GM18873 (cell line): ENCODE measurements at regions not wholly inside any gene's neighbourhood (a gene's known extent, or its start where the extent isn't known, plus 50 kb on each side); places are given as distances from the start of the nearest gene placed in this dataset.
"Not testable (repeated sequence)": the region's sequence is repeated elsewhere in the genome, so short reads cannot be mapped to it uniquely, and the experiment has no call there.

Source experiments
- ATAC-seq: cut with Tn5 transposase; IDR thresholded peaks from one replicate; pipeline ENCODE4 v1.9.1; 2021; ENCODE audit warnings: mild to moderate bottlenecking, moderate library complexity, moderate number of reproducible peaks; ENCODE audit not compliant: unreplicated experiment, low FRiP score

DNA sequence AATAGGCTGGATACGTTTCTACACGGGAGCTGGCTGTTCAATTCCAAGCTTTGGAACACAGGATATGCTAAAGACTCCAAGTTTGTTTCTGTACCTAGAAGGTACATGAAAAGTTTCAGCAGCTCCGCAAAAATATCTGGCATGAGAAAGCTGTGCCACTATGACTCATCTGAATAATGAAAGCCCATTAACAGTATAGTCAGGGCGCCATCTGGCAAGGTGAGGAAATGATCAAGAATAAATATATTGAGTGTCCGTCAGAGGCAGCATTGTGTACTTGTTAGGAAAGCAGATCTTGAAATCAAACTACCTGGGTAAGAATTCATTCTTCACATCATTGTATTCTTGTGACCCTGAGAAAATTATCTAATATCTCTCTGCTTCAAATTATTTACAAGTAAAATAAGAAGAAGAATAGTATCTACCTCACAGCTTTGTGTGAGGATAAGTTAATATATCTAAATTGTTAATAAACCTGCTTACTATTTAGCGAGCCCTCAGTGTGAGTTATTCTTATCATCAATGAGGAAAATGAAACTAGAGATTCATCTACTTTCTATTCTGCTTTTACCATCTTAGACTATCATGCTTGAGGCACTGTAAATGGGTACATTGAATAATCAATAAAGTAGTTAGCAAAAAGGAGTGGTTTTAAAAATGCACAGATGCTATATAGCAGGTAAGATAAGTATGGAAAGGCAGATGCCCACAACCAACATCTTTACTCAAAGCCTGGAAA is 53.5 kb downstream of the FSCB start:
- ATAC-seq = no peak

DNA sequence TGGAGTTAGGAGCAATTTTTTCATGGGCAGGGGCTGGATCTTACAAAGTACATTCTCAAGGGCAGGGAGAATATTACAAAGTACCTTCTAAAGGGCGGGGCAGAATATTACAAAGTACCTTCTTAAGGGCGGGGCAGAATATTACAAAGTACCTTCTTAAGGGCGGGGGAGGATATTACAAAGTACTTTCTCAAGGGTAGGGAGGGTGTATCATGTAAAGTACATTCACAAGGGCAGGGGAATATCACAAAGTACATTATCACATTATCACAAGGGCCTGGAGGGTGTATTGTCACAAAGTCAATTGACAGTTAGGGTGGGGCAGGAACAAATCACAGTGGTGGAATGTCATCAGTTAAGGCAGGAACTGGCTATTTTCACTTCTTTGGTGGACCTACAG is 56.9 kb downstream of the FSCB start:
- not testable (repeated sequence) for ATAC-seq

DNA sequence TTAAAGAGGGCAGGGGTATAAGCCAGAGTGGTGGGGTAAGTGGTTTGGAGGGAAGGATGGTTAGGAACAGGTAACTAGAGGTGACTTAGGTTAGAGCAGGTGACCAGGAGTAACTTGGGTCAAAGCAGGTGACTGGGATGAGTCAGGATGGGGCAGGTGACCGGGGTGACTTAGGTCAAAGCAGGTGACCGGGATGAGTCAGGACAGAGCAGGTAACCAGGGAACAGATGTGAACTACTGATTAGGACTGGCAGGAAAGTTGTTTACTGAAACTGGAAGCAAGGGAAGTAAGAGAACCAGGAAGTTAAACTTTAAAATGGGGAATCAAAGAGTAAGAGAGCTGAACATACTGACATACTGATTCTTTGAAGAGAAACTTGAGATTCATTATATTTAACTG is 57.4 kb downstream of the FSCB start:
- no peak for ATAC-seq

DNA sequence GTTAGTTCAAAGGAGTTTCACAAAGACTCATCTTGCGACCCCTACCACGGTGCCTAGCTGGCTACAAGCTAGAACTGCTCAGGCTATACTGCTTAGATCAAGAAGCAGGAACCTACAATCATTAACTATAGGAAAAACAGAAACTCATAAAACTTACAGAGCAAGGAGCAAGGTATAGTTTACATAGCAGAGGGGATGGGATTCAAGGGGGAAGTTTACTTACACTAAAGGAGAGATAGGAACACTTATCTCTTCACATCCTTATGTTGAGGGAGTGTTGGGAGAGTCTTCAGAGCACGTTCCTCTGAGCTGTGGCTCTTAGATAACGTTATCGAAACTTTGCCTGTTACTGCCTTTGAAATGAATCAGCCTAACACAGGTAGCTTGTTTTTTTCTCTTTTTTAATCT is 58.1 kb downstream of the FSCB start:
- ATAC-seq = no peak

DNA sequence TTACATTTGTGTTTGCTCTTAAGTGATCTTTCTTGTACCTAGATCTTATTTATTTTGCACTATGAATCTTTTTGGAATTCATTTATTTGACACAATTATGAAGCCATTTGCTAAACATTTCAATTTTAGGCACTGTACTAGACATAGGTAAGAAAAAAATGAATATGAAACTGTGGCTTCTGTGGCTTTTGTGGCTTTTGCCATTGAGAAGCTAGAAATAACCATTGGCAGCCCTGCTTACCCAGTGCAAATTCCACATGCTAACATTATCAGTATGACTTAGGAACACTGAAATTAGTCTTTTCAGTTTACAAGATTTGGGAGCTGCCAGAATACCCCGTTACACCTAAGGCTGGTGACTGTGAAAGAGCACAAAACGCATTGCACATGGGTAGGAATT is 60.1 kb downstream of the FSCB start:
- ATAC-seq = no peak

DNA sequence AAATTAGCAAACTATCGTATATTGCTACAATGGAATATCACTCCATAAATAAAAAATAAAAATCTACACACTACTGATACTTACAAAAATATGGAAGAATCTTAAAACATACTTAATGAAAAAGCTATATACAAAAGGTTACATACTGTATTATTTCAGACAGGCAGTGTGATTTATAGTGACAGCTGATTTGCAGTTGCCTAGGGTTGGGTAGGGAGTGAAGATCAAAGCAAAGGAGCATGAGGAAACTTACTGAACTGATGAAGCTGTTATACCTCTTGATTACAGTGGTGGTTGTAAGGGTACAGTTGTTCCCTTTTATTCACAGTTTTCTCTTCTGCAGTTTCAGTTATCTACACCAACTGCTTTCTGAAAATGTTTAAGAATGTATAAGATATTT is 62.6 kb downstream of the FSCB start:
- ATAC-seq = no peak

DNA sequence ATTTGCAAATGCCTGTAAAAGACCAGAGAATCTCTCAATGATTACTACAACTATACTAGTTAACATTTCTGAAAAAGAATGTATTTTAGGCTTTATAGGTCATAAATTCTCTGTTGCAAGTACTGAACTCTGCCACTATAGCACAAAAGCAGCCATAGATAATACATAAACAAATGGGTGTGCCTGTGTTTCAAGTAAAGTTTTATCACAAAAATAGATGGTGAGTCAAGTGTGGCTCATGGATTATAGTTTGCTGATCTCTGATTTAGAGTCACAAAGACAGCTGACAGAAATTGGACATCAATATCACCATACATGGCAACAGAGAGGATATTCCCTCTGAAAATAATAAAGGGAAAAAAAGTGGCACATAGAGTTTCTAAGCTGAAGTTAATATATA is 68.1 kb downstream of the FSCB start:
- no peak for ATAC-seq

DNA sequence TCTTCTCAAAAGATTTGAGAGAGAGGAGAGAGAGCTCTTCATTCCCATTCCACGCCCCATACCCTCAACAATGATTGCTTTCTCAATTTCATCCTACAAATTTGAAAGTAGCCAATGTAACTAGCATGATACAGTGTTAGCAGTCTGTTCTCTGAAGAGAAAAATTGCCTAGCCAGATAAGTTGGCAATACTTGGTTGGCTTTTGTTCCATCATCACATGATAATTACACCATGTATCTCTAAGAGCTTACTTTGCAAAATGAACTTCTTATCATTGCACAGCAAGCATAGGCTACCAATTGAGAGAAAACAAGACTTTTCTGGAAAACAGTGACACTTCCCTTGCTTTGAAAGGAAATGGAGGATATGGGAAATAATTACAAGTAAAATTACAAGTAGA is 68.9 kb downstream of the FSCB start:
- no peak for ATAC-seq

DNA sequence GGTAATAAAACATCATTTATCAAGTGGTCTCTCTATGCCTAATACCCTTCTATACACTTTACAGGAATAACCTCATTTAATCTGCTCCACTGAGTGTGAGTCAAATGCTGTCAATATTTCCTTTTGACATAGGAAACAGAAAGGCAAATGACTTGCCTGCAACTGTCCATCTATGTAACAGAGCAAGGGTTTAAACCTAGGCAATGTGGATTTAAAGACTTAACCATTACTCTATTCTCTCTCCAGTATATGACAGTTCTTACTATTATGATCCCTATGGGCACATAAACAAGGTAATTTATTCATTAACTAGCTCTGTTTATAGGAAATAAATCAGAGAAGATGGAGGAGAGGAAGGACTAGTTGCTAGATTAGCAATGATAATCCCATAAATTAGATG is 70.6 kb downstream of the FSCB start:
- no peak for ATAC-seq

DNA sequence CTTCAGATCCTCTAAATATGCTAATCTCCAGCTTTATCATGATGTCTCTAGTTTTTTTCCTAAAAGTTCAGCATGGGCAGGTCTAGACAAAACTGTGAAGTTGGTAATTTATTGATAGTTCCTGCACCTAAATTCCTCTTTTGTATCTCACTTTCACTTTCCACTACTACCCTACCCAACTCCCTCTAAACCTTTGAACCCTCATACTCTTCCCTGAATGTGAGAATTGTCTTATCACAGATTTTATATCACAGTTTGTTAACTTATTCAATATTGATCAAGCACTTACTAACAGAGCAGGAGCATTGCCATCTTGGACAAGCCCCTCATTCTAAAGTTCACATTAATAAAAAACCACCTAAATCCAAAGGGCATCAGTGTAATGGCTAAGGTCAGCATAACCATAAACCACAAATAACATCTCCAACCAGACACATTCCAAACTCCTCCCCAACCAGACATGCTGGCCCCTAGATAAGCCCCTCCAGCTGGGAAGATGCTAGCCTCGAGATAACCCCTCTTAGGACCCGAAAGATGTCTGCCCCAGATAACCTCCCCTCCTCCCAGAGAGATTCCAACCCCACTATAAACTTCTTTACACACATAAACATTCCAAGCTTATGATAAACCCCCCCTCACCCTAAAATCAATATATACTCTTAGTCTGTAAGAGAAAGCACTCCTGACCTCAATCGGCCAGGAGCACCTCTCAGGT is 78.7 kb downstream of the FSCB start:
- no peak for ATAC-seq

DNA sequence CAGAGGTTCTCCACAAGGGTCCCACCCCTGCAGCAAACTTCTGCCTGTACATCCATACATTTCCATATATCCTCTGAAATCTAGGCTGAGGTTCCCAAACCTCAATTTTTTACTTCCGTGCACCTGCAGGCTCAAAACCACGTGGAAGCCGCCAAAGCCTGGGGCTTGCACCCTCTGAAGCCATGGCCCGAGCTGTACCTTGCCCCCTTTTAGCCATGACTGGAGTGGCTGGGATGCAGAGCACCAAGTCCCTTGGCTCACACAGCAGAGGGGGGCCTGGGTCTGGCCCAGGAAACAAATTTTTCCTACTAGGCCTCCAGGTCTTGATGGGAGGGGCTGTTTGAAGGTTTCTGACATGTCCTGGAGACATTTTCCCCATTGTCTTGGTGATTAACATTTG is 84.4 kb downstream of the FSCB start:
- no peak for ATAC-seq

DNA sequence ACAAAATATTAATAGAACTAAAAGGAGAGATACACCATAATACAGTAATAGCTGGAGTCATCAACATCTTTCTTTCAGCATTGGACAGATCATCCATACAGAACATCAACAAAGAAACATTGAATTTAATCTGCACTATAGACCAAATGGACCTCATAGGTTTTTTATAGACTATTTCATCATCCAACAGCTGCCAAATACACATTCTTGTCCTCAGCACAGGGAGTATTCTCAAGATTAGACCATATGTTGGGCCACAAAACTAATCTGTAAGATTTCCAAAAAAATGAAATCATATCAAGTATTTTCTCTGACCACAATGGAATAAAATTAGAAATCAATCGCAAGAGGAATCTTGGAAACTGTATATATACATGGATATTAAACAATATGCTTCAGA is 86.9 kb downstream of the FSCB start:
- no peak for ATAC-seq

DNA sequence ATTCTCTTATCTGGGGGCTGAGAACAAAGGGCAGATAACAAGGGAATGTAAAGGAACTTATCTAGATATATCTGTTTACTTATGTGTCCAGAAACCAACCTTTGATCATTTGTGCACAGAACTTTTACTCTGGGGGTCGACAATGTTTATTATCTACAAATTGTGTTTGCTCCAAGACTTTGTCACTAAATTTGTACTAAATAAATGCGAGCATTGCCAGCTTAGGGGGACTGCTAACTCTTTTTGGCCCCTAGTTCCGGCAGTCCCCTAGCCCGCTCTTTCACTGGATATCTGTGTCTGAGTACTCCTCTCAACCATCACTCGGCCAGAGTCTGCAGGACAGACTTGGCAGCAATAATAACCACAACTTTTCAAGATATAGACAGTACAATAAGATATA is 88.2 kb downstream of the FSCB start:
- no peak for ATAC-seq

DNA sequence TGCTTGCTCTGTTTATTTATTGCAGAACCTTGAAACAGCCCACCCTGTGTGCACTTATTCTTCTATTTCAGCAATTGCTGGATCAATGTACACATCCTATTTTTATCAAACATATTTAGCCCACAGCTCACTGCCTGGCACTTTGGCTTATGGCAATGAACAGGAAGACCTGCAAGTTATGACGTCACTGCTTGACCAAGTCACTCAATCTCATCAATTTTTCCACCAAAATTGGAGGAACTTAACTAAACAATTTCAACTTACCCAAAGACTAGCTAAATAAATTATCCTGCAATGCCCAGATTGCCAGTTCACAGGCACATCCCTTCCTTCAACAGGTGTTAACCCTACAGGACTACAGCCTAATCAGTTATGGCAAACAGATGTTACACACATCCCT is 89.3 kb downstream of the FSCB start:
- ATAC-seq = no peak

DNA sequence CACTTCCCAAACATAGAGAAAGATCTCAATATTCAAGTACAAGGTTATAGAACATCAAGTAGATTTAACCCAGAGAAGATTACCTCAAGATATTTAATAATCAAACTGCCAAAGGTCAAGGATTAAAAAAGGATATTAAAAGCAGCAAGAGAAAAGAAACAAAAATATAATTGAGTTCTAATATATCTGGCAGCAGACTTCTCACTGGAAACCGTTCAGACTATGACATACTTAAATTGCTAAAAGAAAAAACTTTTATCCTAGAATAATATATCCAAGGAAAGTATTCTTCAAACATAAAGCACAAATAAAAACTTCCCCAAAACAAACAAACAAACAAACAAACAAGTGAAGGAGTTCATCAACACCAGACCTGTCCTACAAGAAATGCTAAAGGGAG is 92.4 kb downstream of the FSCB start:
- ATAC-seq = no peak

DNA sequence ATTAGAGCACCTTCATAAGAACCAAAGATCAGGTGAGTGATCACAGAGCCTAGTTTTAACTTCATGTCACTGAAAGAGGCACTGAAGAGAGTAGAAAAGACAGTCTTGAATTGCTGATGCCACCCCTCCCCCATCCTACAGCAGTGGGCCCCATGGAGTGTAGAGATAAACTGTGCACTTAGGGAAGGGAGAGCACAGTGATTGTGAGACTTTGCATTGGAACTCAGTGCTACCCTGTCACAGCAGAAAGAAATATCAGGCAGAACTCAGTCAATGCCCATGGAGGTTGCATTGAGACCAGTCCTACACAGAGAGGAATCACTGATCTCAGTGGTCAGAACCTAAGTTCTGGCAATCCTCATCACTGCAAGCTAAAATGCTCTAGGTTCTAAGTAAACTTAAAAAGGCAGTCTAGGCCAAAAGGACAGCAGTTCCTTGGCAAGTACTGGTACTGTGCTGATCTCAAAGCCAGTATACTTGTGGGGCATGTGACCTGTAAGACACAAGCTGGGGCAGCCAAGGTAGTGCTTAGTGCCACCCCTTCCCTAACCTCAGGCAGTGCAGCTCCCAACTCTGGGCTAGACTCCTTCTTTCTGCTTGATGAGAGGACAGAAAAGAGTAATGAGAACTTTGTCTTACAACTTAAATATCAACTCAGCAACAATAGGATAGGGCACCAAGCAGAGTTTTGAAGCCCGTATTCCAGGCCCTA is 94.1 kb downstream of the FSCB start:
- ATAC-seq = no peak

DNA sequence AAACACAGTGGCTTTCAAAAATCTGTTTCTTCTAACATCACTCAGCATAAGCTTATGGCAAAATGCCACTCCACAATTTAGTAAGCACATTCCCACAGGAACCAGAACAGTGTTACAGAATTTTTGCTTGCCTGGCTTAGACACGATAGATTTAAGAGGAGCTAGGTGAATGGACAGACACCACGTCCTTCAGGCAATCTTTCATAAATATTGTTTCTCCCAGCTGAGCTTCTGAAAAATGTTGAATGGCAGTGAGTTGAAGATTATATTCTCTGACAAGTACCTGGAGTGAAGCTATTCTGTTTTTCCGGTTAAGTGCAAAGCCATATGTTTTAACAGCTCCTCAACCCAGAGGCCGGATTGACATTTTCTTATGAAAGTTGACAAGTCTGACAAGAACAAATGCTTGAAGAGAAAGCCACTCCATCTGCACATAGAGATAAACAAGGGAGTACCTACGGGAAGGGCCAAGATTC is 102.0 kb downstream of the FSCB start:
- no peak for ATAC-seq

DNA sequence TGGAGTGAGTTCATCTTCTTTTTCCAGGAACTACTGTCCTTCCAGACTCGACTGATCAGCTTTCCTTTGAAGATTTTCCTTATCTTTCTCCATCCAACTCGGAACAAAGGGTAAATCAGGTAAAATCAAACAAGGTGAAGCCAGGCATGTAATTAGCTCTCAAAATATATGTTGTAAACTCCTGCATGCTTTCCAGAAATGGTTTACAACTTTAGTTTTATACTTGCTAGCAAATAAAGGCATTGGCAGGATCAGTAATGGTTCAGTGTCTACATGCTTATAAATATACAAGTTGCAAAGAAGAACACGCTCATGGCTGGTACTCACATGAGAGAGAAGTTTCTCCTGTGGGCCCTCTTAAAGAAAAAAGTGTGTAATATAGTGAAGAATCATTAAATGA is 102.5 kb downstream of the FSCB start:
- ATAC-seq = no peak

DNA sequence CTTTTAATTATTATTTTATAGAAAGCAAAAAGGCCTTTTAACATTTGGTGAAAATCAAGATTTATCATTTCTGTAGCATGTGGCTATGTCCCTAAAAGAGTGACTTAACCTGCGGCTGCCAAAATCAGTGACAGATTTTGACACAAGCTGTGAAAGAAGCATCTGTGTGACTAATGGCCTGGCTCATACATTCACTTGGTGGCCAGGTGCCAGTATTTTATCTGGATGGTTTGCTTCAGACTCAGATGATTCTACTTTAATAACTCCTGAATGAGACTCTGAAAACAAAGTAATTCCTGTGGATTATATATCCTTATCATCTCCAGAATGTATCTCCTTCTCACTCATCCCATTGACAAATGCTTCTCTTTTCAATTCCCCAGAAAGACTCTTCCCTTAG is 103.0 kb downstream of the FSCB start:
- no peak for ATAC-seq

DNA sequence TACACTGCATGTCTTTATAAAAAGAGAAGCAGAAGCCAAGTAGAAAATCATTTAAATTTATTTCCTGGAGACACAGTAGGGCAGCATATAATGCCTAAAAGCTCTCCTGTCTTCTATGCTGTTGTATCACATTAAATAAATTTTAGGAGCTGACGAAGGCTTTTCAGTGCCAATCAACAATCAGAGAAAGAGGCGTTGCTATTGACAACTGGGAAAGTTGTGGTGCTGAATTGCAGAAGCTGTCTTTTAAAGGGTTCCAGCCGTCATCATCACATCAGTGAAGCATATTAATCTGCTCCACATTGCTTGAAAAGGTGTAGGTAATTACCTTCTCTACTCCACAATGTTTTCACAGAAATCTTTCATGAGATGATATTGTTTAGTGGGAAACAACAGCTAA is 103.9 kb downstream of the FSCB start:
- no peak for ATAC-seq

DNA sequence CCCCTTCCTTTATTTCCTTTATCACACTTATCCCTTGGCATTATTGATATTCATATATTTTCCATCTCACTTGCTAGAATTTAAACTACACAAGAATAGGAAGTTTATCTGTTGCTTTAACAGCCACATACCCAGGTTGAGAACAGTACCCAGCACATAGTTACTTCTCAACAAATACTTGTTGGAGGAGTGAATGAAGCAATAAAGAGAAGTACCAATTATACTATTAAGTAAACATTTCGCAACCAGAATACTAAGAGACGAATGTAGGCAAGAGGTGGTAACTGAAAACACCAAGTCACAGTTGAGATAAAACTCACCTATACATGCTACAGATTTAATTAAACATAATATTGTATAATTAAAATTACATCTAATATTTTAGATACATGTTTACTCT is 110.9 kb downstream of the FSCB start:
- no peak for ATAC-seq

DNA sequence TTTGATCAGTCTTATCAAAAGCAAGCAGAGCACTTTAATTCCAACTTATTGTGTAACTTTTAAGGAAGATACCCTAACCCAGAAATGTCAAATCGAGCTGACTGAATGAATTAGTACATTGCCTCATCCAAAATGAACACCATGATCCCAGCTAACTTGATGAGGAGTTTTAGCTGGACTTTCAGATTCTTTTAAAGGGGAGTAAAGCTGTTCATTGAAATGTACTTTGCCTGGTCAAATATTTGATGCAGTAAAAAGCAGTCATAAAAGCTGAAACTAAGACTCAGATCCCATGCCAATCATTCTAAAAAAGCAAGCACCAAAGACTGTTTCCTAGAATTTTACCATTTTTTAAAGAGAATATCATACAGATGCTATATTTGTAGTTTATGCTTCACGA is 114.1 kb downstream of the FSCB start:
- ATAC-seq = no peak
